B cell (primary cell): ENCODE measurements at regions not wholly inside any gene's neighbourhood (a gene's known extent, or its start where the extent isn't known, plus 50 kb on each side); places are given as distances from the start of the nearest gene placed in this dataset.

ENCODE experiments used
- EZH2 ChIP-seq: IDR thresholded peaks from 2 replicates; pipeline ENCODE4 v1.6.1; 2012; ENCODE audit warnings: borderline replicate concordance, low read depth, mild to moderate bottlenecking, moderate library complexity, low read length; ENCODE audit not compliant: insufficient read depth, poor library complexity, severe bottlenecking
- TF ChIP-seq, protein P1 (sequence below): fragments of 200-600 bp; IDR thresholded peaks from one replicate; pipeline ENCODE4 v1.8.0; 2022; ENCODE audit warnings: antibody characterized with exemption, mild to moderate bottlenecking

DNA sequence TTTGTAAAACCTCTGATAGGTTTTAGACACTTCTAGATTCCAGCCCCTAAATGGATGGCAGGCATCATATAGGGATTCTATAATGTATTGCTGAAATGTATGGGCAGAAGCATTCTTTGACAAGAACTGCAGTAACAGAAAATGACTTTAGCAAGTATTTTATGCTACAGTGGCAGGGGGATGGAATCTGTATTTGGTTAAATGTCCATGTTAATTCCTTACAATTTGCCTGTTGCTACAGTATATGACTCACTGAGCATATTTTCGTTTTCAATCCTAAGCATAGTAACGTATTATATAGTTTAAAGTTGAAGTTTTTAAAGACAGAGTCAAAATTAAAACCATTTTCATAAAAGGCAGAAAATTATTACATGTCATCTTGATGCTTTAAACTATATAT, 150.1 kb downstream of the MEX3B start:
- TF ChIP-seq, protein P1, sequence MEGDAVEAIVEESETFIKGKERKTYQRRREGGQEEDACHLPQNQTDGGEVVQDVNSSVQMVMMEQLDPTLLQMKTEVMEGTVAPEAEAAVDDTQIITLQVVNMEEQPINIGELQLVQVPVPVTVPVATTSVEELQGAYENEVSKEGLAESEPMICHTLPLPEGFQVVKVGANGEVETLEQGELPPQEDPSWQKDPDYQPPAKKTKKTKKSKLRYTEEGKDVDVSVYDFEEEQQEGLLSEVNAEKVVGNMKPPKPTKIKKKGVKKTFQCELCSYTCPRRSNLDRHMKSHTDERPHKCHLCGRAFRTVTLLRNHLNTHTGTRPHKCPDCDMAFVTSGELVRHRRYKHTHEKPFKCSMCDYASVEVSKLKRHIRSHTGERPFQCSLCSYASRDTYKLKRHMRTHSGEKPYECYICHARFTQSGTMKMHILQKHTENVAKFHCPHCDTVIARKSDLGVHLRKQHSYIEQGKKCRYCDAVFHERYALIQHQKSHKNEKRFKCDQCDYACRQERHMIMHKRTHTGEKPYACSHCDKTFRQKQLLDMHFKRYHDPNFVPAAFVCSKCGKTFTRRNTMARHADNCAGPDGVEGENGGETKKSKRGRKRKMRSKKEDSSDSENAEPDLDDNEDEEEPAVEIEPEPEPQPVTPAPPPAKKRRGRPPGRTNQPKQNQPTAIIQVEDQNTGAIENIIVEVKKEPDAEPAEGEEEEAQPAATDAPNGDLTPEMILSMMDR: no peak
- no peak for TF ChIP-seq EZH2
